Dendritic cell treated with granulocyte-macrophage colony-stimulating factor and Interleukin-4, amounts not matched to agents 40 ng/mL and 50 ng/mL, for 4 days (primary cell): ENCODE measurements at regions not wholly inside any gene's neighbourhood (a gene's known extent, or its start where the extent isn't known, plus 50 kb on each side); places are given as distances from the start of the nearest gene placed in this dataset.

Experiments
- H3K27ac Mint-ChIP-seq: one replicate; pipeline ENCODE4 v1.8.0; 2022; ENCODE audit warnings: mild to moderate bottlenecking, mixed read lengths
- H3K27me3 Mint-ChIP-seq: one replicate; pipeline ENCODE4 v1.8.0; 2022; ENCODE audit warnings: mild to moderate bottlenecking, mixed read lengths
- H3K36me3 Mint-ChIP-seq: one replicate; pipeline ENCODE4 v1.8.0; 2022; ENCODE audit warnings: low read depth, mixed read lengths
- H3K4me1 Mint-ChIP-seq: one replicate; pipeline ENCODE4 v1.8.0; 2022; ENCODE audit warnings: low read depth, mixed read lengths
- H3K4me3 Mint-ChIP-seq: one replicate; pipeline ENCODE4 v1.8.0; 2022; ENCODE audit warnings: mild to moderate bottlenecking, moderate library complexity, mixed read lengths
- H3K9me3 Mint-ChIP-seq: one replicate; pipeline ENCODE4 v1.8.0; 2022; ENCODE audit warnings: mixed read lengths
- intact Hi-C: fragments of 100-400 bp; cut with micrococcal nuclease; formaldehyde crosslinking; loops from one replicate; pipeline ENCODE4 v1.15.0; 2022

GRCh38 chr4:181219783-181220416 lies 1023.3 kb upstream of the TENM3 start:
- no peak overlapping the region for H3K27ac Mint-ChIP-seq
- no peaks in the 10 kb centered on the region for H3K4me1 Mint-ChIP-seq

GRCh38 chr4:181224852-181225251 lies 1018.4 kb upstream of the TENM3 start:
- Mint-ChIP-seq H3K4me1 (no peaks in the 10 kb centered on the region), H3K27me3 (no peaks in the 10 kb centered on the region), H3K27ac (no peak overlapping the region), H3K4me3 (no peak overlapping the region), H3K9me3 (no peaks in the 10 kb centered on the region), H3K36me3 (no peaks in the 10 kb centered on the region)
- intact Hi-C loops, result no loop called here

More at GRCh38 chr4:181219783-181220416, 1023.3 kb upstream of the TENM3 start:
- intact Hi-C loops, result no loop called here
- no peaks in the 10 kb centered on the region for H3K27me3 Mint-ChIP-seq
- H3K36me3 Mint-ChIP-seq, result no peaks in the 10 kb centered on the region
- no peak overlapping the region for H3K4me3 Mint-ChIP-seq
- H3K9me3 Mint-ChIP-seq, result peaks cover 9% of the 10 kb centered on the region

DNA sequence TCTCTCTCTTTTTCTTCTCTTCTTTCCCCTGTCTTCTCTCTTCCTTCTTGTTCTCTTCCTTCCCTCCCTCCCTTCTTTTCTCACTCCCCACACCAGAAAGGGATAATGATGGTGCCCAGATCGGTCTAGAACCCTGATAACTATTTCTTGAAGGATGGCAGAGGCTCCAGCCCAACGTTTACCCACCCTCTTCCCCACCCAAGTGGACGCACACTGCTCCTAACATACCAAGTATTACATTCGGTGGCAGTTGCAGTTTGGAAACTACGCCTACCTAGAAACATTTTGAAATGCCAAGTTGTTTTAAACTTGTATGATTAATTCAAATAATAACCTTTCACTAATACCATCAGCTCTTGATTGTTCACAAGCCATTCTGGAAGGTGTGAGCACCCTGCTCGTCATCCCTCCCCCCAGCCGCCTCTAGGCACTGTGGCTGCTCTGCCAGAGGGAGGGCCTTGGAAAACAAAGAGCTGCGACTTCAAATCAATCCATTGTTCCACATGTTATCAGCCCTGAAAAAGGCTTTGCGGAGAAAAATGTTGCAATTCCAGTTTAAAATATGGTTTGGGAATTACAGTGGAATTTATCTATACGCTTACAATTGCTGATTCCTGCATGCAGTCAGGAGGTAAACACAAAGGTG lies 1017.5 kb upstream of the TENM3 start:
- H3K27me3 Mint-ChIP-seq, result no peaks in the 10 kb centered on the region
- H3K9me3 Mint-ChIP-seq, result no peaks in the 10 kb centered on the region
- no peaks in the 10 kb centered on the region for H3K36me3 Mint-ChIP-seq
- H3K27ac Mint-ChIP-seq, result no peak overlapping the region
- no peaks in the 10 kb centered on the region for H3K4me1 Mint-ChIP-seq
- intact Hi-C loops, result no loop called here
- no peak overlapping the region for H3K4me3 Mint-ChIP-seq

- intact Hi-C loops, result no loop called here
- no peak overlapping the region for H3K27ac Mint-ChIP-seq
- H3K4me3 Mint-ChIP-seq, result no peak overlapping the region
- no peaks in the 10 kb centered on the region for H3K27me3 Mint-ChIP-seq
- H3K4me1 Mint-ChIP-seq, result no peaks in the 10 kb centered on the region
- no peaks in the 10 kb centered on the region for H3K9me3 Mint-ChIP-seq
- H3K36me3 Mint-ChIP-seq, result no peaks in the 10 kb centered on the region
These were observed 1008.1 kb upstream of the TENM3 start for GRCh38 chr4:181234951-181235680.

DNA sequence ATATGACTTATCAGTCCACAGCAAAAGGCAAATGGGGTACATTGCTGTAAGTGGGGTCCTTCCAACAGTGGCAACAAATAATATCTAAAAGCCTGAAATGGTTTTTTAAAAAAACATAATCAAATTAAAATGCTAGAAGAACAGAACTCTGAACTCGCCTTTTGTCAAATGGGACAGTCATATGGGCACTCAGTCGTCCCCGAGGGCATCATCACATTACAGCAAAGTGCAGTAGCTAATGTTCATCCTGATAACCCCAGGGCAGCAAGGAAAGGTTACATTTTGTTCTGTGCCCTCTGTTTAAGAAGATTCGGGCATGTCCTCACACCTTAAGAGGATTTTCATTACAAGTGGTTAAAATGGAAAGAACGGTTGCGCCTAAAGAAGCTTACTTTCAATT lies 997.9 kb upstream of the TENM3 start:
- peaks cover 14% of the 10 kb centered on the region for H3K9me3 Mint-ChIP-seq
- H3K27me3 Mint-ChIP-seq, result no peaks in the 10 kb centered on the region
- H3K4me1 Mint-ChIP-seq, result no peaks in the 10 kb centered on the region
- no peak overlapping the region for H3K4me3 Mint-ChIP-seq
- H3K36me3 Mint-ChIP-seq, result no peaks in the 10 kb centered on the region
- no peak overlapping the region for H3K27ac Mint-ChIP-seq
- intact Hi-C loops, result no loop called here

GRCh38 chr4:181249031-181249430 lies 994.2 kb upstream of the TENM3 start:
- H3K27ac Mint-ChIP-seq, result no peak overlapping the region
- H3K4me3 Mint-ChIP-seq, result no peak overlapping the region
- intact Hi-C loops, result no loop called here
- no peaks in the 10 kb centered on the region for H3K36me3 Mint-ChIP-seq
- peaks cover 12% of the 10 kb centered on the region for H3K9me3 Mint-ChIP-seq
- H3K27me3 Mint-ChIP-seq, result no peaks in the 10 kb centered on the region
- no peaks in the 10 kb centered on the region for H3K4me1 Mint-ChIP-seq

- Mint-ChIP-seq H3K27ac (no peak overlapping the region), H3K4me1 (no peaks in the 10 kb centered on the region), H3K36me3 (no peaks in the 10 kb centered on the region), H3K9me3 (peaks cover 24% of the 10 kb centered on the region), H3K4me3 (no peak overlapping the region), H3K27me3 (no peaks in the 10 kb centered on the region)
- intact Hi-C loops, result no loop called here
These were observed 988.4 kb upstream of the TENM3 start for GRCh38 chr4:181254771-181255170.

- no peaks in the 10 kb centered on the region for H3K36me3 Mint-ChIP-seq
- H3K4me3 Mint-ChIP-seq, result no peak overlapping the region
- H3K4me1 Mint-ChIP-seq, result no peaks in the 10 kb centered on the region
- intact Hi-C loops, result no loop called here
- no peaks in the 10 kb centered on the region for H3K27me3 Mint-ChIP-seq
- no peak overlapping the region for H3K27ac Mint-ChIP-seq
- peaks cover 17% of the 10 kb centered on the region for H3K9me3 Mint-ChIP-seq
These were observed 984.6 kb upstream of the TENM3 start for GRCh38 chr4:181258569-181258968.

DNA sequence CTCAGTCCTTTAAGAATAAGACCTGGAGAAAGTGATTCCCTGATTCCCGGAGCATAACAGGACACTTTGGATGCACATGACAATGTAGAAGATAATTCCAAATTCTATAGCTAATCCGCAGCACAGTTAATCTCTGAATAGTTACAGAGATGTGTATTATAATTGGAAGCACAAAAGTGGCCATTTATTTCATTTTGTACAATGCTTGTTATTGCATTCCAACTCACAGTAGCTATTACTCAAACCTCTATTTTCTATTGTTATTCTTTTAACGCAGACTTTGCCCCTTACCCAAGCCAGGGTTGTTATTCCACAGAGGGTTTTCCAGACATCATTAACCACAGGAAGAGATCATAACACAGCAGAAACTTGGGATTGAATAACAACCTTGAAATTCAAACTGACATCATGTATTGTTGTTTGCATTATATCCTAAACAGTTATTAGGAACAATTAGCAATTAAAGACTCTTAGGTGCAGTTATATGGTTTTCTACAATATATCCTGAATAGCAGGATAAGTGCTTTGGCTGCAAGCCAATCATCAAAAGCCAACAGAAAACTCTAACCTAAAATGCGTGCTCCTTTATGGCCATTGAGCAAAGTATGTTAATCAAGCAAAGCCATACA lies 984.0 kb upstream of the TENM3 start:
- no peaks in the 10 kb centered on the region for H3K4me1 Mint-ChIP-seq
- intact Hi-C loops, result no loop called here
- no peak overlapping the region for H3K27ac Mint-ChIP-seq
- peaks cover 10% of the 10 kb centered on the region for H3K9me3 Mint-ChIP-seq
- H3K36me3 Mint-ChIP-seq, result no peaks in the 10 kb centered on the region
- H3K4me3 Mint-ChIP-seq, result no peak overlapping the region
- no peaks in the 10 kb centered on the region for H3K27me3 Mint-ChIP-seq

- intact Hi-C loops, result no loop called here
- H3K4me3 Mint-ChIP-seq, result no peak overlapping the region
- H3K4me1 Mint-ChIP-seq, result no peaks in the 10 kb centered on the region
- no peak overlapping the region for H3K27ac Mint-ChIP-seq
- H3K27me3 Mint-ChIP-seq, result no peaks in the 10 kb centered on the region
- peaks cover 6% of the 10 kb centered on the region for H3K9me3 Mint-ChIP-seq
- no peaks in the 10 kb centered on the region for H3K36me3 Mint-ChIP-seq
These were observed 981.9 kb upstream of the TENM3 start for GRCh38 chr4:181261279-181261678.

DNA sequence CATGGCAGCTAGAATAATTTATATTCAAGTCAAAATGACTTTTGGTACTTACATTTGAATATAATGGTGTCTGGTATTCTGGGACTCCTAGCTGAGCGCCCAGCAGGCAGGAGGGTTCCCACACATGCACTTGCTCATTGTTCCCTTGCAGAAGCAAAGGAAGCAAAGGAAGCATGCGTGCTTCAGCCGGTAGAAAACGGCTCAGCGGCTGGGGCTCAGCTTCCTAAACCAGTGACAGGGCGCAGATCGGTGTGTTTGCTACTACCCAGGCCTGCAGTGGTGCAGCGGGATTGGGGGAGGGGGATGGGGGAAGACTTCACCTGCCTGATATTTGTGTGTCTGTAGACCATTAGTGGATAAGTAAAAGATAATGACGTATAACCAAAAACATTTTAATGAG lies 978.3 kb upstream of the TENM3 start:
- Mint-ChIP-seq H3K4me1 (no peaks in the 10 kb centered on the region), H3K4me3 (no peak overlapping the region), H3K27me3 (no peaks in the 10 kb centered on the region), H3K27ac (no peak overlapping the region), H3K36me3 (no peaks in the 10 kb centered on the region), H3K9me3 (no peaks in the 10 kb centered on the region)
- intact Hi-C loops, result no loop called here

DNA sequence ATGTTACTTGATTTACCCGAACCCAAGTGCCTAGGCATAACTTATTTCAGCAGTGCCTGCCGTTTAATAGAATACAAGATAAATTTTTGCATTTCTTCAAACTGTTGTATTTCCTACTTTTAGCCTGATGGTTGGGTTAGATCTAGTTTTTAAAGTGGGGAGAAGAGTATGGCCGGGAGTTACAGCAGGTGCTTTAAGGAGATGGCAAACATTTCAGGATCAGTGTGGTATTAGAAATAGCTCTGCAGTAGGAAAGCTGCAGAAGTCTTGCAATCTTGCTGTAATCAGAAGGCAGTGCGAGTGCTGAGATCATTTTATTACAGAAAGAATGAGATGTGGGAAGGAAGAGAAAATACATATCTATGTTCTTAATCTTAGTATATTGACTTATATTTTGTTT lies 977.8 kb upstream of the TENM3 start:
- intact Hi-C loops, result no loop called here
- Mint-ChIP-seq H3K36me3 (no peaks in the 10 kb centered on the region), H3K9me3 (no peaks in the 10 kb centered on the region), H3K4me3 (no peak overlapping the region), H3K27me3 (no peaks in the 10 kb centered on the region), H3K27ac (no peak overlapping the region), H3K4me1 (no peaks in the 10 kb centered on the region)

DNA sequence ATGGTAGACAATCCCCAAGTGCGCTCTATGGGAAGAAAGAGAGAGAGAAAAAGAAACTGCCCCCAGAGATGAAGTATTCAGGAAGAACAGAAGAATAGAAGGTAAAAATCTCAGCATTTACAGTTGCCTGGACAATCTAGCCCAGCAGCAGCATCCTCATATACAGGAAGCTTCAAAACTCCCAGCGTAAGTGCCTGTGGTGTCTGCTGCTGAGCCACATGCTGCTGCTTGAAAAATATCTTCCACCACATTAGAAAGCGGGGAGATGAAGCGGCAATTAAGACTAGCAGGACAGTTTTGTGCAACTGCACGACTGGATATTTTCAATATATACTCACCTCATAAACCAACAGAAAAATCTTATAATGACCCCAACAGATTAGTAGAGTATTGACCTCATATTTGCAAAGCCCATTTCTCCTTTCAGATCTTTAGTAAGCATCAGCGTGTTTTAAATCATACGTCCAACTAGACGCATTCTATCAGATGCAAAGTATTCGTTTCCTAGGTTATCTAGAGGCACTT lies 972.0 kb upstream of the TENM3 start:
- Mint-ChIP-seq H3K4me1 (no peaks in the 10 kb centered on the region), H3K9me3 (no peaks in the 10 kb centered on the region), H3K4me3 (no peak overlapping the region), H3K36me3 (no peaks in the 10 kb centered on the region), H3K27me3 (no peaks in the 10 kb centered on the region), H3K27ac (no peak overlapping the region)
- intact Hi-C loops, result no loop called here

- Mint-ChIP-seq H3K4me3 (no peak overlapping the region), H3K27me3 (no peaks in the 10 kb centered on the region), H3K27ac (no peak overlapping the region)
These were observed 970.8 kb upstream of the TENM3 start for GRCh38 chr4:181272422-181272821.

More at GRCh38 chr4:181272422-181272821, 970.8 kb upstream of the TENM3 start:
- H3K4me1 Mint-ChIP-seq, result no peaks in the 10 kb centered on the region
- intact Hi-C loops, result no loop called here
- no peaks in the 10 kb centered on the region for H3K9me3 Mint-ChIP-seq
- no peaks in the 10 kb centered on the region for H3K36me3 Mint-ChIP-seq
